Astrocyte of the spinal cord (primary cell): ENCODE measurements at regions not wholly inside any gene's neighbourhood (a gene's known extent, or its start where the extent isn't known, plus 50 kb on each side); places are given as distances from the start of the nearest gene placed in this dataset.

Experiments used
- DNase-seq: peaks from one replicate; pipeline ENCODE4 v3.0.0; 2011; ENCODE audit warnings: low read depth, low spot score
- H3K4me3 ChIP-seq: 2 replicates; pipeline ENCODE4 v1.5.1; 2011; ENCODE audit warnings: low read depth, mild to moderate bottlenecking, low read length, moderate library complexity
- CTCF ChIP-seq: IDR thresholded peaks from 2 replicates; pipeline ENCODE4 v1.5.1; 2012; ENCODE audit warnings: low read depth, mild to moderate bottlenecking, low read length, inconsistent platforms
- in situ Hi-C: cut with HindIII; loops from 2 replicates; pipeline ENCODE4 v1.10.0; 2017; ENCODE audit warnings: low sequenced_read_pairs

GRCh38 chr9:73810585-73811215 is 659.0 kb downstream of the ANXA1 start:
- in situ Hi-C loops: no loop called here
- no peak overlapping the region for H3K4me3 ChIP-seq
- no peak for TF ChIP-seq CTCF
- DNase-seq: peak; percentile 85

GRCh38 chr9:73813546-73813945 is 661.9 kb downstream of the ANXA1 start:
- TF ChIP-seq CTCF: no peak
- DNase-seq: no peak
- H3K4me3 ChIP-seq: no peak overlapping the region
- in situ Hi-C loops: no loop called here

GRCh38 chr9:73816905-73817304 is 665.2 kb downstream of the ANXA1 start:
- H3K4me3 ChIP-seq: no peak overlapping the region
- in situ Hi-C loops: no loop called here
- TF ChIP-seq CTCF: no peak
- DNase-seq: no peak

- in situ Hi-C loops: no loop called here
- H3K4me3 ChIP-seq: no peak overlapping the region
- DNase-seq: no peak
- TF ChIP-seq CTCF: no peak
Observed at GRCh38 chr9:73824671-73825070, 672.5 kb upstream of the RORB start.

- H3K4me3 ChIP-seq: no peak overlapping the region
- no peak for DNase-seq
- no peak for TF ChIP-seq CTCF
- in situ Hi-C loops: no loop called here
Observed at GRCh38 chr9:73838871-73839270, 658.3 kb upstream of the RORB start.

GRCh38 chr9:73839471-73839870 is 657.7 kb upstream of the RORB start:
- H3K4me3 ChIP-seq: no peak overlapping the region
- TF ChIP-seq CTCF: no peak
- in situ Hi-C loops: no loop called here

GRCh38 chr9:73841018-73841417 is 656.1 kb upstream of the RORB start:
- in situ Hi-C loops: no loop called here
- TF ChIP-seq CTCF: no peak
- no peak overlapping the region for H3K4me3 ChIP-seq
- DNase-seq: no peak

More at GRCh38 chr9:73839471-73839870, 657.7 kb upstream of the RORB start:
- no peak for DNase-seq
